PC-9 (cell line): ENCODE measurements at regions not wholly inside any gene's neighbourhood (a gene's known extent, or its start where the extent isn't known, plus 50 kb on each side); places are given as distances from the start of the nearest gene placed in this dataset.

ENCODE experiments used
- BruUV-seq: library from RNA; stranded (reverse); fragments of 400-500 nt; replicated peaks from 2 replicates; lab custom pipeline; 2021; lab: Mats Ljungman, UMichigan
- CTCF ChIA-PET: fragments of 300-600 bp; sonication (Branson Sonifier 250); formaldehyde crosslinking; loops from one replicate; lab custom pipeline; 2022; ENCODE audit warnings: antibody characterized with exemption; lab: Charles Lee
- POLR2A ChIA-PET: fragments of 300-600 bp; sonication (Branson Sonifier 250); formaldehyde crosslinking; loops from one replicate; lab custom pipeline; 2022; ENCODE audit warnings: antibody characterized with exemption; ENCODE audit not compliant: unreplicated experiment; lab: Charles Lee
- DNase-seq, 2 experiments: peaks; one replicate each; pipeline versions ENCODE4 v3.0.0 to v3.0.0-alpha.2; 2015 to 2022; ENCODE audit warnings: mixed read lengths in 1 of 2
- H2AFZ ChIP-seq: fragments of 200-600 bp; sonication (generic); 2 replicates; pipeline ENCODE4 v1.8.1; 2017; ENCODE audit warnings: antibody characterized with exemption
- H3F3A ChIP-seq: fragments of 200-600 bp; sonication (generic); 2 replicates; pipeline ENCODE4 v1.8.1; 2017; ENCODE audit warnings: antibody characterized with exemption, mild to moderate bottlenecking, low read depth; ENCODE audit not compliant: insufficient read depth
- H3K27ac ChIP-seq: fragments of 200-600 bp; sonication (generic); 2 replicates; pipeline ENCODE4 v1.6.1; 2016; ENCODE audit warnings: mixed run types
- H3K27me3 ChIP-seq: fragments of 200-600 bp; sonication (generic); 2 replicates; pipeline ENCODE4 v1.6.1; 2016; ENCODE audit warnings: low read depth, mixed run types; ENCODE audit not compliant: insufficient read depth
- H3K36me3 ChIP-seq: fragments of 200-600 bp; sonication (generic); 2 replicates; pipeline ENCODE4 v1.6.1; 2016; ENCODE audit warnings: low read depth, mixed run types
- H3K4me1 ChIP-seq: fragments of 200-600 bp; sonication (generic); replicated peaks from 2 replicates; pipeline ENCODE4 v1.6.1; 2016; ENCODE audit warnings: mixed run types; ENCODE audit not compliant: insufficient read depth
- H3K4me2 ChIP-seq: fragments of 200-600 bp; sonication (generic); 2 replicates; pipeline ENCODE4 v1.6.1; 2017; ENCODE audit warnings: mixed run types
- H3K4me3 ChIP-seq: fragments of 200-600 bp; sonication (generic); 2 replicates; pipeline ENCODE4 v1.6.1; 2016; ENCODE audit warnings: mixed run types
- H3K79me2 ChIP-seq: fragments of 200-600 bp; sonication (generic); 2 replicates; pipeline ENCODE4 v1.6.1; 2017; ENCODE audit warnings: low read depth, mixed run types
- H3K9me2 ChIP-seq: fragments of 200-600 bp; sonication (generic); 2 replicates; pipeline ENCODE4 v1.8.1; 2017; ENCODE audit warnings: mild to moderate bottlenecking; ENCODE audit not compliant: insufficient read depth
- H3K9me3 ChIP-seq: fragments of 200-600 bp; sonication (generic); 2 replicates; pipeline ENCODE4 v1.8.1; 2016; ENCODE audit warnings: low read depth; ENCODE audit not compliant: insufficient read depth
- H4K20me1 ChIP-seq: fragments of 200-600 bp; sonication (generic); 2 replicates; pipeline ENCODE4 v1.8.1; 2017; ENCODE audit not compliant: insufficient read depth
- CTCF ChIP-seq: fragments of 200-600 bp; sonication (generic); conservative IDR thresholded peaks from 2 replicates; pipeline ENCODE4 v1.6.1; 2017; ENCODE audit warnings: mixed run types, antibody characterized with exemption, mild to moderate bottlenecking, moderate library complexity
- EZH2 ChIP-seq: fragments of 200-600 bp; sonication (generic); IDR thresholded peaks from 2 replicates; pipeline ENCODE4 v1.8.0; 2017; ENCODE audit warnings: antibody characterized with exemption, low read depth
- intact Hi-C: fragments of 100-400 bp; cut with micrococcal nuclease; formaldehyde crosslinking; loops from one replicate; pipeline ENCODE4 v1.10.0; 2022; ENCODE audit not compliant: unreplicated experiment

DNA sequence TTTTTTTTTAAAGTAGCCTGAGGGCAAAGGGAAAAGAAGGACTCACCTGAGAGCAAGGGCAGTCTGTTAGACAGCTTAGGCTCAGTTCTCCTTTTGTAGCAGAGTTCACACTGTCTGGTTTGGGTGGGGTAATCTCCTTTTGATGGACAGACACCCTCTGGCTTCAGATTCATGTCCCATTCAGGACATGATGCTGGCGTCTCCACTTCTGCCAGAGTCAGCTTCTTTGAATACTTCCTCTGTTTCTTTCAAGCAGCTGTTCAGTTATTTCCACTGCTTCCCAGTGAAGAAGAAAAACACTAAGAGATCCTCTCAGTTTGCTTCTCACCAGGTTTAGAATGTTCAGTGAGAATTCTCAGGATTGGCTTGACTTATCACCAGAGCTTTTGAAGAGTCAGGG, 79.0 kb upstream of the HSD17B12 start:
- TF ChIP-seq CTCF (no peak), EZH2 (no peak)
- Histone ChIP-seq H3K9me2 (no peaks in the 10 kb centered on the region), H3K4me2 (no peak overlapping the region), H3K27ac (no peak overlapping the region), H3K4me3 (no peak overlapping the region), H3F3A (no peaks in the 10 kb centered on the region), H3K4me1 (no peaks in the 10 kb centered on the region), H2AFZ (no peak overlapping the region), H3K27me3 (peaks cover 19% of the 10 kb centered on the region; the same call in 1 of the 2 replicates), H3K79me2 (no peaks in the 10 kb centered on the region), H3K36me3 (no peaks in the 10 kb centered on the region), H3K9me3 (no peaks in the 10 kb centered on the region), H4K20me1 (no peaks in the 10 kb centered on the region)
- ChIA-PET POLR2A (no interaction called here), CTCF (interaction anchor here (0.6 kb wide), 1 partner anchor 603 kb away, joined by 6 read pairs; no protein-coding TSS in a partner anchor)
- BruUV-seq, result no TSS peak
- no peak for DNase-seq
- intact Hi-C loops, result no loop called here

GRCh38 chr11:43602670-43603069, 77.9 kb upstream of the HSD17B12 start:
- H3K4me2 ChIP-seq, result no peak overlapping the region
- no peaks in the 10 kb centered on the region for H3K36me3 ChIP-seq
- no peaks in the 10 kb centered on the region for H3F3A ChIP-seq
- ChIA-PET CTCF (no interaction called here), POLR2A (no interaction called here)
- no peak overlapping the region for H3K4me3 ChIP-seq
- TF ChIP-seq CTCF (no peak), EZH2 (no peak)
- BruUV-seq, result no TSS peak
- no peaks in the 10 kb centered on the region for H3K9me3 ChIP-seq
- no peaks in the 10 kb centered on the region for H3K79me2 ChIP-seq
- H3K27me3 ChIP-seq, result peaks cover 27% of the 10 kb centered on the region; the same call in 1 of the 2 replicates
- no peaks in the 10 kb centered on the region for H3K9me2 ChIP-seq
- no peaks in the 10 kb centered on the region for H3K4me1 ChIP-seq
- H2AFZ ChIP-seq, result no peak overlapping the region
- H4K20me1 ChIP-seq, result no peaks in the 10 kb centered on the region
- no peak for DNase-seq
- H3K27ac ChIP-seq, result no peak overlapping the region
- intact Hi-C loops, result no loop called here

- Histone ChIP-seq H3K9me3 (peaks cover 18% of the 10 kb centered on the region), H3K4me3 (no peak overlapping the region), H3F3A (no peaks in the 10 kb centered on the region), H3K27ac (no peak overlapping the region), H3K9me2 (no peaks in the 10 kb centered on the region), H3K79me2 (no peaks in the 10 kb centered on the region), H3K27me3 (peaks cover 10% of the 10 kb centered on the region; the same call in 1 of the 2 replicates), H2AFZ (no peak overlapping the region), H3K4me1 (no peaks in the 10 kb centered on the region), H3K36me3 (no peaks in the 10 kb centered on the region), H3K4me2 (no peak overlapping the region), H4K20me1 (no peaks in the 10 kb centered on the region)
- CTCF ChIA-PET, result no interaction called here
- no peak for DNase-seq
- no peak for TF ChIP-seq EZH2
- no peak for TF ChIP-seq CTCF
- no TSS peak for BruUV-seq
- POLR2A ChIA-PET, result no interaction called here
- intact Hi-C loops, result no loop called here
Observed at GRCh38 chr11:43614214-43614613, 66.3 kb upstream of the HSD17B12 start.
